Mucosa of stomach (tissue), 1 donor: ENCODE measurements at regions not wholly inside any gene's neighbourhood (a gene's known extent, or its start where the extent isn't known, plus 50 kb on each side); places are given as distances from the start of the nearest gene placed in this dataset.

Experiments used
- H3K27me3 ChIP-seq: one replicate; pipeline ENCODE4 v1.7.0; 2013; ENCODE audit warnings: mild to moderate bottlenecking, low read length; ENCODE audit not compliant: control insufficient read depth, insufficient read depth
- H3K36me3 ChIP-seq: one replicate; pipeline ENCODE4 v1.7.0; 2013; ENCODE audit warnings: low read length; ENCODE audit not compliant: control insufficient read depth, insufficient read depth
- H3K4me1 ChIP-seq: one replicate; pipeline ENCODE4 v1.7.0; 2013; ENCODE audit warnings: mild to moderate bottlenecking, low read length; ENCODE audit not compliant: control insufficient read depth, insufficient read depth
- H3K4me3 ChIP-seq: one replicate; pipeline ENCODE4 v1.7.0; 2013; ENCODE audit warnings: low read length
- H3K9ac ChIP-seq: one replicate; pipeline ENCODE4 v1.7.0; 2013; ENCODE audit warnings: mild to moderate bottlenecking, low read length, moderate library complexity
- H3K9me3 ChIP-seq: one replicate; pipeline ENCODE4 v1.7.0; 2013; ENCODE audit warnings: mild to moderate bottlenecking, low read length, moderate library complexity; ENCODE audit not compliant: control insufficient read depth
- donor health status: Pancreatic carcinoma.

DNA sequence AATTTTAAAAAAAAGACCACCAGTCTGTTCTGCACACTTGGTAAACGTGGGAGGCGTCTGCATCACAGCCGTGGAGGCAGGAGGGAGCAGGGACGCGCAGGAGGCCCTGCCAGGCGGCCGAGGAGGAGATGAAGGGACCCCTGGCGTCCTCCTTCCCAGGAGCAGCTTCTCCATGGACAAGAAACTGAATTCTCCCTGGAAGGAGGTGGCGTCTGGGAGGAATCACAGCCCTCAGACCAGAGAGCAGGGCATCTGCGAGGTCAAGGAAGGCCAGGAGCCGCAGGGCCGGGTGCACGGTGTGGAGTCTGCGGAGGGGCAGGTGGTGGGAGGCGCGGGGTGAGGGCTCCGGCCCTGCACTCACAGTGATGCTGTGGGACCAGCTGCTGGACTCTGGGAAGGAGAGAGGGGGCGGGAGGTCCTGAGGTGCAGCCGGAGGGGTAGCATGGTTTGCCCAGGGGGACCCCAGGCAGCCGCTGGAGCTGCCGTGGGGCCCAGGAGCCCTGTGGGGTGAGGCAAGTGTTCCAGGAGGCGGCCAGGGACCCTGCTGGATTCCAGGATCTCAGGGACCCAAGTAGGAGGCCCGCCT, 73.5 kb upstream of the GALNT9 start:
- H3K27me3 ChIP-seq: peaks cover 32% of the 10 kb centered on the region
- no peaks in the 10 kb centered on the region for H3K4me1 ChIP-seq
- H3K9ac ChIP-seq: no peak overlapping the region
- no peak overlapping the region for H3K4me3 ChIP-seq
- H3K36me3 ChIP-seq: no peaks in the 10 kb centered on the region
- no peaks in the 10 kb centered on the region for H3K9me3 ChIP-seq

DNA sequence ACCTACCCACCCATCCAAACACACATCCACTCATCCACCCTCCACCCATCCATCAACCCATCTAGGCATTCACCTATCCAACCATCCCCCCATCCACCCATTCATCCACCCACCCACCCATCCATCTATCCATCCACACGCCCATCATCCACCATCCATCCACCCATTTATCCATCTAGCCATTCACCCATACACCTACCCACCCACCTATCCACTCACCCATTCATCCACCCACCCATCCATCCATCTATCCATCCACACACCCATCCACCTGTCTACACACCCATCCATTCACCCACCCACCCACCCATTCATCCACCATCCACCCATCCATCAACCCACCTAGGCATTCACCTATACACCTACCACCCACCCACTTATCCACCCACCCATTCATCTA, 72.6 kb upstream of the GALNT9 start:
- no peaks in the 10 kb centered on the region for H3K9me3 ChIP-seq
- no peak overlapping the region for H3K4me3 ChIP-seq
- peaks cover 41% of the 10 kb centered on the region for H3K27me3 ChIP-seq
- H3K9ac ChIP-seq: no peak overlapping the region
- H3K4me1 ChIP-seq: no peaks in the 10 kb centered on the region
- H3K36me3 ChIP-seq: no peaks in the 10 kb centered on the region

DNA sequence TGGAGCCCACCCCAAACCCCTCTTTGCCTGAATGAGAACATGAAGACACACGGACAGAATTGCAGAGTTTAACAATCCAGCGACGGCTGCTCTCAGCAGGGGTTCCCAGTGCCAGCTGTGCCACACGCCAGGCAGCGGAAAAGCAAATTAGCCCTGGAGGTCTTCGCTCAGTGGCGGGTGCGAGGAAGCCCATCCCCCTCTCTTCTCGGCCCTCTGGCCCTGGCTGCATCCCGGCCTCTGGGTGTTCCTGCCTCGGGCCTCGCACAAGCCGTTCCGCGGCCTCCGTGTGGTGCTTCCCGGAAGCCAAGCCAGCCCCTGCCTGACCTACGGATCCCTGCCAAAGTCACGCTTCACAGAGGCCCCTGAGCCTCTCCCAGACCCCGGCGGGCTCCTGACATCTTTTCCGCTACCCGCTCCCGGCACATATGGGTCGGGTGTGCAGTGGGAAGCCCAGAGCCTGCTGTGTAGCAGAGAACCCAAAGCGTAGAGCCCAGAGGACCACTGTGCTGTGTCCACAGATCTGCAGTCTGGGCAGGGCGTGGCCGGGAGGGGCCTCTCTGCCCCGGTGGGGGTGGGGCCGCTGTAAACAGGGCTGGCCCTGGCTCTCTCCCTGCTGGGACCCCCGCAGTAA, 70.7 kb upstream of the GALNT9 start:
- H3K9me3 ChIP-seq: no peaks in the 10 kb centered on the region
- H3K36me3 ChIP-seq: no peaks in the 10 kb centered on the region
- H3K4me1 ChIP-seq: no peaks in the 10 kb centered on the region
- no peak overlapping the region for H3K4me3 ChIP-seq
- peaks cover 52% of the 10 kb centered on the region for H3K27me3 ChIP-seq
- no peak overlapping the region for H3K9ac ChIP-seq

DNA sequence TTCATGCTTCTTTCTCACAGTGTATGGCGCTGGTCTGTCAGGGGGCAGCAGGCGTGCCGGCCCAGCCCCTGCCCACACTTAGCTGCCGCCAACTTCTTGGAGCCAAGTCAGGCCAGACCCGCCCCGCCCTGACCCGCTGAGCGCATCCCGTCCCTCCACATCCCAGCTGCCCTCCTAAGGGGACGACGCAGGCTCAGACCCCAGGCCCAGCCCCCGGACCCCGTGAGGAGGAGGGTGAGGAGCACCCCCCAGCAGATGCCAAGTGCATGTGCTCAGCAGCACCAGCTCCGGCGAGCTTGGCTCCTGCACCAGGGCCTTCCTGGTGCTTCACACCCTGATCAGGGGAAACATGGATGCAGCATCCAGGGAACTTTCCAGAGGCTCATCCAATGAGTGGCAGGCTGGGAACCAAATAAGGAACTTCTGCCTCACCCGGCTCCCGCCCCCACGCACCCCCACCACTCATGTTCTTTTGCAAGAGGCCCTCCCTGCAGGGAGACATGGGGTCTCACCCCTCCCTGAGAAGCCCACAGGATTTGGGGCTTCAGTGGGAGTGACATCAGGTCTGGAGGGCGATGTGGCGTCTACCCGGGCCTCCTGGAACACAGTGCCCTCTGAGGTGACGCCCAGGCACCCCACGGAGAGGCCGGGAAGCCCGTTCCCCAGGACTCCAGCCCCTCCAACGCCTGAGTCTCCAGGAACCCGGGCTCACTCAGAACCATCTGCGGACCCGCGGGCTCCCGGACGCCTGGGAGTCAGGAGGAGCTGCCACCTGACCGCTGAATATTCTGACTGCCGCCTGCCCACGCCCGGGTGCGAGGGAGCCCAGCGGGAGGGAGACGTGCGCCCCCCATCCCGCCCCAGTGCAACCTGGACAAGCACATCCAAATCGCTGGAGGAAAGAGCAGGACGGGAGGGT, 70.0 kb upstream of the GALNT9 start:
- Histone ChIP-seq H3K9me3 (no peaks in the 10 kb centered on the region), H3K4me3 (no peak overlapping the region), H3K4me1 (no peaks in the 10 kb centered on the region), H3K9ac (no peak overlapping the region), H3K27me3 (peaks cover 52% of the 10 kb centered on the region), H3K36me3 (no peaks in the 10 kb centered on the region)

DNA sequence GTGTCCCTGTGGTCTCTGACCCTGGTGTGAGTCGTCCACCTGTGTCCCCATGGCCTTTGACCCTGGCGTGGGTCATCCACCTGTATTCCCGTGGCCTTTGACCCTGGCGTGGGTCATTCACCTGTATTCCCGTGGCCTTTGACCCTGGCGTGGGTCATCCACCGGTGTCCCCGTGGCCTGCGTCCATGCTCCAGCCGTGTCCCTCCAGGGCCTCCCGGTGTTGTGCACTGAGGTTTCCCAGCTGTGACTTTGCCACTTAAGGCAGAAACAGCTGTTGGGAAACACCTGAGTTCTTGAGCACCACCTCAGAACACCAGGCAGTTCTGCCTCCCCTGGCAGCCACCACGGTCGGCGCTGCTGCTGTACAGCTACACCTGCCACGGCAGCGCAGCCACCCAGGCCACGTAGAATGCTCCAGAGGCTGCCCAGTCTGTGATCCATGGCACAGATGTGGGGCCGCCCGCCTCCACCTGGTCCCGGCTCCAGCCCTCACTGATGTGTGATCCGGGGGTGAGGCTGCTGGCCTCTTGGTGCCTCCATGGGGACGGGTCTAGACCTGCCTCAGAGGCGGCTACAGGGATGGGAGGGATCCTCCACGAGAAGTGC, 69.1 kb upstream of the GALNT9 start:
- Histone ChIP-seq H3K36me3 (no peaks in the 10 kb centered on the region), H3K9me3 (no peaks in the 10 kb centered on the region), H3K4me3 (no peak overlapping the region), H3K9ac (no peak overlapping the region), H3K27me3 (peaks cover 52% of the 10 kb centered on the region), H3K4me1 (no peaks in the 10 kb centered on the region)

DNA sequence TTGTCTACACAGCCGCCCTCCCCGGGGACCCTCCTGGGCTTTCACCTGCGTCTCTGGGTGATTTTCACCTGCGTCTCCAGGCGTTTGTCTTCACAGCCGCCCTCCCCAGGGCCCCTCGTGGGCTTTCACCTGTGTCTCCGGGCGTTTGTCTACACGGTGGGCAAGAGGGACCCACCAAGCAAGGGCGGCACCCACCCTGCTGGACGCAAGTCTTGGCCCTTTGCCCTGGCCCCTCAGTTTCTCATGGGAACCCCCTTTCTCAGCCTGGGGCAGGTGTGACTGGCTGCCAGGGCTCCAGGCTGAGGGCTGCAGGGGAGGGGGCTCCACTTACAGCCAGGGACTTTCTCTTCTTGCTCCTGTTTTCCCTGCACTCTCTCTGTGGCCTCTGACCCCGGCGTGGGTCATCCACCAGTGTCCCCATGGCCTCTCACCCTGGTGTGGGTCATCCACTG, 68.6 kb upstream of the GALNT9 start:
- Histone ChIP-seq H3K27me3 (peaks cover 55% of the 10 kb centered on the region), H3K9me3 (no peaks in the 10 kb centered on the region), H3K9ac (no peak overlapping the region)

DNA sequence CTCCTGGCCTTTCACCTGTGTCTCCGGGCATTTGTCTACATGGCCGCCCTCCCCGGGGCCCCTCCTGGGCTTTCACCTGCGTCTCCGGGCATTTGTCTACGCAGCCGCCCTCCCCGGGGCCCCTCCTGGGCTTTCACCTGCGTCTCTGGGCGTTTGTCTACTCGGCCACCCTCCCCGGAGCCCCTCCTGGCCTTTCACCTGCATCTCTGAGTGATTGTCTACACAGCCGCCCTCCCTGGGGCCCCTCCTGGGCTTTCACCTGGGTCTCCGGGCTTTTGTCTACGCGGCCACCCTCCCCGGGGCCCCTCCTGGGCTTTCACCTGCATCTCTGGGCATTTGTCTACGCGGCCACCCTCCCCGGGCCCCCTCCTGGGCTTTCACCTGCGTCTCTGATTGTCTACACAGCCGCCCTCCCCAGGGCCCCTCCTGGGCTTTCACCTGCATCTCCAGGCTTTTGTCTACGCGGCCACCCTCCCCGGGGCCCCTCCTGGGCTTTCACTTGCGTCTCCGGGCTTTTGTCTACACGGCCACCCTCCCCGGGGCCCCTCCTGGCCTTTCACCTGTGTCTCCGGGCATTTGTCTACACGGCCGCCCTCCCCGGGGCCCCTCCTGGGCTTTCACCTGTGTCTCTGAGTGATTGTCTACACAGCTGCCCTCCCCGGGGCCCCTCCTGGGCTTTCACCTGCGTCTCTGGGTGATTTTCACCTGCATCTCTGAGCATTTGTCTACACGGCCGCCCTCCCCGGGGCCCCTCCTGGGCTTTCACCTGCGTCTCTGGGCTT, 68.0 kb upstream of the GALNT9 start:
- H3K4me1 ChIP-seq: no peaks in the 10 kb centered on the region
- H3K9me3 ChIP-seq: no peaks in the 10 kb centered on the region
- H3K36me3 ChIP-seq: no peaks in the 10 kb centered on the region
- H3K9ac ChIP-seq: no peak overlapping the region
- H3K27me3 ChIP-seq: peaks cover 58% of the 10 kb centered on the region
- no peak overlapping the region for H3K4me3 ChIP-seq

More for the DNA sequence above, 68.6 kb upstream of the GALNT9 start:
- Histone ChIP-seq H3K4me3 (no peak overlapping the region), H3K4me1 (no peaks in the 10 kb centered on the region), H3K36me3 (no peaks in the 10 kb centered on the region)

DNA sequence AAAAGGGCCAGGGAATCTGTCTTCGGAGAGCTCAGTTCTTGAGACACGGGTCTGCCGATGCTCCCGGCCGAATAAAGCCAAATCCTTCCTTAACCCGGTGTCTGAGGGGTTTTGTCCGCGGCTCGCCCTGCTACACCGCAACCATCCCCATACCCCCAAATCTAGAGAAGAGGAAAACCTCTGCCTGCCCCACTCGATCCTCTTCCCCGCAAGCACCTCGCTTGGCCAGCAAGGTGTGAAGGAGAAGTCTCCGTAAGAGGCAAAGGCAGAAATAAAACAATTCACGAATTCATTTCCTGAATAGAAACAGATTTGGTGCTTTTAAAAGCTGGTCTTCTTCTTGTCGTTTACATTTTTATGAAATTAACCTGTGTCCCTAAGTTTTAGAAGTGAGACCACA, 67.3 kb upstream of the GALNT9 start:
- peaks cover 58% of the 10 kb centered on the region for H3K27me3 ChIP-seq
- H3K4me1 ChIP-seq: no peaks in the 10 kb centered on the region
- H3K36me3 ChIP-seq: no peaks in the 10 kb centered on the region
- no peak overlapping the region for H3K4me3 ChIP-seq
- no peaks in the 10 kb centered on the region for H3K9me3 ChIP-seq
- H3K9ac ChIP-seq: no peak overlapping the region

DNA sequence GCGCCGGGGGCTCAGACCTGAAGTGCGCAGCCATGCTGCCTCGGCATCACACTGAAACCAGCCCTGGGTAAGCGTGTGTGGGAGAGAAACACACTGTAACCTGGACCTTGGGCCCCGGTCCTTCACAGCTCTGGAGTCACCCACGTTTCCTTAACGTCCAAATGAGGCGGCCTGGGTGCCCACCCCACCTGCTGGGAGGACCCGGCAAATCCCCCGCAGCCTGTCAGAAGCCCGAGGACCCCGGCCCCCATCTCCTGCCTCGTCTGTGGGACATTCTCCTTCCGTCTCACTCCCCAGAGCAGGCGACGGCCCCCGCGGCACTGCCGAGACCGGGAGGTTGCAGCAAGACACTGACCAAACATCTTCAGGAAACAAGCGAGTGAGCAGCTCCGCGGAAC, 66.5 kb upstream of the GALNT9 start:
- Histone ChIP-seq H3K36me3 (no peaks in the 10 kb centered on the region), H3K4me1 (no peaks in the 10 kb centered on the region), H3K4me3 (no peak overlapping the region), H3K9me3 (no peaks in the 10 kb centered on the region), H3K27me3 (peaks cover 56% of the 10 kb centered on the region), H3K9ac (no peak overlapping the region)

DNA sequence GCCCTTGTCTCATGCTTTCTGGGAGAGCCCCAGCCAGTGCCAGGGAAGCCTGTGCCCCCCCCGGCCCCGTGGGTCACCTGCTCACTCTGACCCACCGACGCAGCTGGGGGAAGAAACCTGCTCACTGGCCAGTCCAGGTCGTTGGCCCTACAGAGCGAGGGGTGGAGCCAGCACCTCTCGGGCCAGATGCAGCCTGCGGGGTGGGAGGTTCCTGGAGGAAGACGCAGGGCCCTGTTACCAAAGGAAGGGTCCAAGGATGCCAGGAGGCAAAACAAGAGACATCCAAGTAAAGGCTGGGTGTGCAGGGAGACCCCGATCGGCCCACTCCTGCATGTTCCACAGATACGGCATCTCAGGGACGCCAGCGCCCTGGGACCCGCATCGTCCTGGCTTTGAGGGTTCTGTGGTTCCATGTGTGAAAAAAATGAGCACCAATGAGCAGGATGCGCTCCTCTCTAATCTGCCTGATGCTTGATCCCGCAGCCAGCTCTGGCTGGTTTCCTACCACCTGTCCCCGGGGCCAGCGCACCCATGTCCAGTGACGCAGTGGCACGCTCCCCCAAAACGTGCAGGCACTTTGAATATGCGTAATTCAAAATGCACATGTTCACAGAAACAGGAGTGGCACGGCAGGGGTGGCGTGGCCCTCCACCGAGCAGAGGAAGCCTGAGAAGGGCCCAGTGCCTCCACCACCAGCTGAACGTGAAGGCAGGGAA, 66.0 kb upstream of the GALNT9 start:
- H3K4me1 ChIP-seq: no peaks in the 10 kb centered on the region
- no peaks in the 10 kb centered on the region for H3K36me3 ChIP-seq
- H3K9me3 ChIP-seq: no peaks in the 10 kb centered on the region
- H3K27me3 ChIP-seq: peaks cover 51% of the 10 kb centered on the region
- no peak overlapping the region for H3K9ac ChIP-seq
- no peak overlapping the region for H3K4me3 ChIP-seq
